ENCODE measurements at regions not wholly inside any gene's neighbourhood (a gene's known extent, or its start where the extent isn't known, plus 50 kb on each side); places are given as distances from the start of the nearest gene placed in this dataset.

DNA sequence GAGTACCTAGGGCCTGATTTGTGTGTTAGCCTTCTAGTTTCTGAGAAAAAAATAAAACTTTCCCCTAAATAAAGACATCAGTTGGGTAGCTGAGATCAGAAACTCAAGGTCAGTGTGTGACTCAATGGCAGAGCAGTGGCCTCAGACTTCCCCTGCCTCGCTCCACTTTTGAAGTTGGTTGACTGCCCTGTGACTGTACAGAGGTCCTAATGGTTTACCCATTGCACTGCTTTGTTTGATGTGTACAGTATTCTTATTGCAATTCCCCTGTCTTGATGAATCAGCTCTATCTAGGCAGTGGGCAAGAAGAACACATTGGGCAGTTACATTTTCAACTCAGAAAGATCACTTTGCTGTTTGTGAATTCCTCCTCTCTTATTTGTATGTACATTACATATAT is 315.7 kb downstream of the KCNS3 start:
- no peak for TF ChIP-seq CTCF (conservative IDR thresholded peaks at IDR 0.05; ENCODE audit: low read depth, low read length)
- no peak for TF ChIP-seq EZH2 (IDR thresholded peaks at IDR 0.05; ENCODE audit: borderline replicate concordance, low read depth, low read length, poor library complexity, severe bottlenecking)
- no peaks in the 10 kb centered on the region for H3K4me1 ChIP-seq (ENCODE audit: insufficient read depth, low read length, poor library complexity, severe bottlenecking)
- no peak for DNase-seq (ENCODE audit: low spot score)
- POLR2A ChIA-PET (ENCODE audit: low non-redundant PET): no interaction called here
- BruUV-seq (replicated peaks): no TSS peak
- no peak overlapping the region for H3K27ac ChIP-seq (ENCODE audit: low read depth, low read length, poor library complexity, severe bottlenecking)
- no peaks in the 10 kb centered on the region for H3K27me3 ChIP-seq (replicated peaks; ENCODE audit: insufficient read depth, low read depth, low read length, poor library complexity)
- no peaks in the 10 kb centered on the region for H3K9me3 ChIP-seq (ENCODE audit: low read depth, low read length, poor library complexity, severe bottlenecking)
- CTCF ChIA-PET: no interaction called here
- no peak overlapping the region for H3K4me3 ChIP-seq (ENCODE audit: low read depth, low read length, poor library complexity, severe bottlenecking)
- no peaks in the 10 kb centered on the region for H3K36me3 ChIP-seq (ENCODE audit: insufficient read depth, low read length, poor library complexity, severe bottlenecking)
- intact Hi-C loops (cut with micrococcal nuclease; ENCODE audit: unreplicated experiment): no loop called here

DNA sequence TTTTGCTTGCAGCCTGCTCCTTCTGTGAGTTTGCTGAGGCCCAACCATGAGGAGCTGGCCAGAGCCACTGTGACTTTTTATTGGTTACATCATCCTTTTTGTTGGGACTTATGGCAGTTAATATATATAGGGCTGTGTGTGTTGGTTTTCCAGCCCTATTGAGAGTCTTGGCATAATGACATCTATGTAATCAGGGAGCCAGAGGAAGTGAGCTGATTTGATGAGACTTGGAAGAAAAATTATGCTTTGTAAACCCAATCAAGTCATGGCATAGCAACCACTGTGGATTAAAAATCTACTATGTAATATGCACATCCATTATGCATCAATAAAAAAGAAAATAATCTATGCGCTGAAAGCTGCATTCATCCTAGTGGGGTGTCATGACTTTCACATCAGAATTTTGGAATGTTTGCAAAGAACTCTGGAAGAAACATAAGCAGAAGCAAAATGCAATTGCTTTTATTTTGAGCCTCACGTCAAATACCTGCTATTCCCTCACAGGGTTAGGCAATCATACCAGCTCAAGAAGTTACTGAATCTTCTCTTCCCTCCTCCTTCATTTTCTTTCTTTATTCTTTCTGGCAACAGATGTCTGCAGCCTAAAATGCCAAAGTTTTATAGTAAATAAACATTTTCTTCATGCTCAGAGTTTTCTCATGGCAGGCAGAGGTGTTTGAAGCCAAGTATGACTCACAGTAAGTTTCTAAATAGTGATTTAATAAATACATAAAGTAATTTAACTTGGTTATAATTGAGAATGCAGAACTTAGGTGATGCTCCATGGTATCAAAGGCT is 308.5 kb downstream of the KCNS3 start:
- Histone ChIP-seq H3K27ac (ENCODE audit: low read depth, low read length, poor library complexity, severe bottlenecking) (no peak overlapping the region), H3K9me3 (ENCODE audit: low read depth, low read length, poor library complexity, severe bottlenecking) (no peaks in the 10 kb centered on the region), H3K27me3 (replicated peaks; ENCODE audit: insufficient read depth, low read depth, low read length, poor library complexity) (no peaks in the 10 kb centered on the region), H3K4me3 (ENCODE audit: low read depth, low read length, poor library complexity, severe bottlenecking) (no peak overlapping the region), H3K36me3 (ENCODE audit: insufficient read depth, low read length, poor library complexity, severe bottlenecking) (no peaks in the 10 kb centered on the region), H3K4me1 (ENCODE audit: insufficient read depth, low read length, poor library complexity, severe bottlenecking) (peaks cover 21% of the 10 kb centered on the region)
- BruUV-seq (replicated peaks): no TSS peak
- DNase-seq (ENCODE audit: low spot score): no peak
- intact Hi-C loops (cut with micrococcal nuclease; ENCODE audit: unreplicated experiment): no loop called here
- ChIA-PET CTCF (no interaction called here), POLR2A (ENCODE audit: low non-redundant PET) (no interaction called here)
- TF ChIP-seq CTCF (conservative IDR thresholded peaks at IDR 0.05; ENCODE audit: low read depth, low read length) (no peak), EZH2 (IDR thresholded peaks at IDR 0.05; ENCODE audit: borderline replicate concordance, low read depth, low read length, poor library complexity, severe bottlenecking) (no peak)

- intact Hi-C loops (cut with micrococcal nuclease; ENCODE audit: unreplicated experiment): no loop called here
- ChIA-PET CTCF (no interaction called here), POLR2A (ENCODE audit: low non-redundant PET) (no interaction called here)
Observed at GRCh38 chr2:18182861-18183260, 304.4 kb downstream of the KCNS3 start.

More at GRCh38 chr2:18182861-18183260, 304.4 kb downstream of the KCNS3 start:
- Histone ChIP-seq H3K36me3 (ENCODE audit: insufficient read depth, low read length, poor library complexity, severe bottlenecking) (no peaks in the 10 kb centered on the region), H3K4me3 (ENCODE audit: low read depth, low read length, poor library complexity, severe bottlenecking) (no peak overlapping the region), H3K27me3 (replicated peaks; ENCODE audit: insufficient read depth, low read depth, low read length, poor library complexity) (no peaks in the 10 kb centered on the region), H3K9me3 (ENCODE audit: low read depth, low read length, poor library complexity, severe bottlenecking) (no peaks in the 10 kb centered on the region), H3K4me1 (ENCODE audit: insufficient read depth, low read length, poor library complexity, severe bottlenecking) (peaks cover 42% of the 10 kb centered on the region), H3K27ac (ENCODE audit: low read depth, low read length, poor library complexity, severe bottlenecking) (no peak overlapping the region)
- BruUV-seq (replicated peaks): no TSS peak
- TF ChIP-seq EZH2 (IDR thresholded peaks at IDR 0.05; ENCODE audit: borderline replicate concordance, low read depth, low read length, poor library complexity, severe bottlenecking) (no peak), CTCF (conservative IDR thresholded peaks at IDR 0.05; ENCODE audit: low read depth, low read length) (no peak)
- no peak for DNase-seq (ENCODE audit: low spot score)

Data from A673 (cell line).